GM18867 (cell line): ENCODE measurements at regions not wholly inside any gene's neighbourhood (a gene's known extent, or its start where the extent isn't known, plus 50 kb on each side); places are given as distances from the start of the nearest gene placed in this dataset.
"Not testable (repeated sequence)": the region's sequence is repeated elsewhere in the genome, so short reads cannot be mapped to it uniquely, and the experiment has no call there.

Experiments used
- ATAC-seq: cut with Tn5 transposase; IDR thresholded peaks from one replicate; pipeline ENCODE4 v1.9.1; 2021; ENCODE audit warnings: mild to moderate bottlenecking, moderate library complexity; ENCODE audit not compliant: unreplicated experiment

DNA sequence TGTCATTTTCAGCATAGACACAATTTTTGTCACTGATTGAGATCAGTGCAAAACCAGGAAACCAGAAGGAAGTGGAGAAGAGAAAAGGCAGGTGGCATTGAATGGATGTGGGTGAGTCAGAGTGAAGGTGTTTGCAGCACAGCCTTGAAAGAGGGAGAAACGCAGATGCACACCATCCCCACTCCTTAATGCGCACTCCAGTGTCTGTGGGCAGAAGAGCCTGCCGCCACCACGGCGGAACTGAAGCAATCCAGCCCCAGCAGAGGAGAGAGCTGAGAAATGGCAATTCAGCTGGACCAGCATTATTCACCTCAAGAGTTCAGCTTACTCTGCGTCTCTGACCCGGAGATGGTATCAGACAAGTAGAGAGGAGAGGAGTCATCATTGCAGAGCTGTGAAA lies 393.1 kb upstream of the FRG1 start:
- ATAC-seq, result no peak

DNA sequence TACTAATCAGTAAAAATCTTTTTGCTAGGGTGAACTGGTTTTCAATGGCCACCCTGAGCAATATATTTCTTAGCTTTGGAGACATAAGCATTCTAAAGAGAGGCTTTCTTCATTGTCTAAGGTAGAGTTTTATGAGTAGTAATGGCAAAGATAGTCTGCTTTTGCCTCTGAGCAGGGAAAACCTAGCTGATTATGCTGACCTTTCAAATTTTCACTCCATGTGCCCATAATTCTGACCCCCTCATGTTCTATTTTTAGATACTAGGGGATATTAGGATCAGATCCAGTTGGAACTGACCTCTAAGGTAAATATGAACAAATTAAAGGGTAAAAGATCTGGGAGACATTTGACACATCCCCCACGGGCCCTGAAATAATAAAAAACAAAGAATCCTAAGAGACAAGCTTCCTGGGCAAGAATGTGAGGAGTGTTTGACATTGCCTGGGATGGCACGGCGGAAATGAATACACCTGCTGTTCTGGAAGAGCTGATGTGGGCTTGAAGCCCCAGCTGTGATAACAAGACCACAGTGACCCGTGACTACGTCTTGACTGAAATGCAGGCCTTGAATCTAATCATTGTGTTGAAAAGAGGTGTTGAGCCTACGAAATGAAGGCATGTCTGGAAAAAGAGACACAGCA lies 392.1 kb upstream of the FRG1 start:
- no peak for ATAC-seq

DNA sequence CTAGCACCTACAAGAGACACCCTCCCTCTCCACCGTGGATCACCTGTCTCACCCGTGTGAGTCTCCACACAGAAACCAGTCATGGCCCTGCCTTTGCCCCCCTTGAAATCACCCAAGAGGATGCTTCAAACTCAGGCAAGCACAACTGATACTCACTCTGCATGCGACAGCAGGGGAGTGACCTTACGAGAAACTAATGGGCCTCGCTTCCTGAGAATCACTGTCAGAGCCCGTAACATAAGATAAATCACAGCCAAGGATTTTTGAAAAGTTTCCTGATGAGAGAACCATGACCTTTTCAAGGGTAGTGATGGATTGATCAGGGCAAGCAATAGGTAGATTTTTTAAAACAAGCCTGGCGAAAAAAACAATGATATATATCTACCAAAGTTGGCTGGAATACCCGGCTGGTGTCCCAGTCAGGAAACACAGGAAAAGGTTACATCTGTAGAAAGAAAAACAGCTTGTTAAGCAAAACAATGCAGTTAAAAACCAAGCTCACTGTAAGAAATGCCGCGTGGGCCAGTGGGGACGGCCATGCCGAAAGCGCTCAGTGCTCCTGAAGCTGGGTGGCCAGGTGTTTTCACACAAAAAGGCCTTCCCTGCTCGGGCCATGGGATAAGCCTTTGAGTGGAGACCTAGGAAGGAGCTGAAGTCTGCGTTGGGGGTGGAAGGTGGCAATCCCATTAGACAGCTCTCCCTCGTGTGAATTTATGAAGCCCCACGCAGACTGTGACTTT lies 388.6 kb upstream of the FRG1 start:
- ATAC-seq, result not testable (repeated sequence)

DNA sequence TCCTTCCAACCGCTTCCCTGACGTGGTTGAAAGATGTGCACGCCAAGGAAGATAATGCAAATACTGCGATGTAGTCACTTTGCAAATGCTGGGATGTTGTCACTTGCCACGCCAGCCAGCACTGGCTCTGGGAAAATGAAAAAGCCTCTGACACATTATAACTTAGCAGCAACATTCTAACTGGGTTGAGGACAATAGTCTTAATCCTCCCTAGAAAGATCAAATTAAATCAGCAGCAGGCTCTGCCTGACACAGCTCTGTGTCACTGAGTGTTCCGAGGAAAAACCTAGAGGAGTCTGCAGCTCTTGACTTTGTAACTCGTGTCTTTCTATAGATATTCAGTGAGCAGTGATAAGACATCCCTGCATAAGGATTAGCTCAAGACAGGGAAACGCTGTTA lies 380.1 kb upstream of the FRG1 start:
- not testable (repeated sequence) for ATAC-seq

DNA sequence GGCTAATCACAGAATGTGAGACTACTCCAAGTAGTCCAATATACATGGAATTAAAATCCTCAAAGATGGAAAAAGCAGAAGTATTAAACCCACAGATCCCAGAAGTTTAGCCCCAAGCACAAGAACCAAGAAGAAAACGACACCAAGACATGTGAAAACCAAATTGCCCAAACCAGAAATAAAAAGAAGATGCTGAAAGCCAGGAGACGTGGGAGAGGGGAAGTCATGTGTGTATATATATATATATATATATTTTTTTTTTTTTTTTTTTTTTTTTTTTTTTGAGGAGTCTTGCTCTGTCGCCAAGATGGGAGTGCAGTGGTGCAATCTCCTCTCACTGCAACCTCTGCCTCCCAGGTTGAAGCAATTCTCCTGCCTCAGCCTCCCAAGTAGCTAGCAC lies 376.9 kb upstream of the FRG1 start:
- not testable (repeated sequence) for ATAC-seq

DNA sequence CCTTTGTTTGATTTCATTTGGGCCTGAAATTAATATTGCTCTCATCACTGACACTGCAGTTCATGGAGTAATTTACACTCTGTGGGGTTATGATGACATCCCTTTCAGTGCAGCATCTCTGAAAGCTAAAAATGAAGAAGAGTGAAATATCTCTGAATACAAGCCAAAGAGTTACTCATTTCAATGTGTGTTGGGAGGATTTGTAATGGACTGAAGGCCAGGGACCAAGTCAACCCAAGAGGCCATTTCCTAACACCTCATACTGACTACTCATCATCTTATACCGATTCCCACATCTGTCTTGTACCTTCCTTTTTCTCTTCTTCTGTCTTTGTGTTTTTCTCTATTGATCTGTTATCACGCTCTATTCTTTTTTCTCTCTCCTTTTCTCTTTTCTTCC lies 374.4 kb upstream of the FRG1 start:
- ATAC-seq, result not testable (repeated sequence)

DNA sequence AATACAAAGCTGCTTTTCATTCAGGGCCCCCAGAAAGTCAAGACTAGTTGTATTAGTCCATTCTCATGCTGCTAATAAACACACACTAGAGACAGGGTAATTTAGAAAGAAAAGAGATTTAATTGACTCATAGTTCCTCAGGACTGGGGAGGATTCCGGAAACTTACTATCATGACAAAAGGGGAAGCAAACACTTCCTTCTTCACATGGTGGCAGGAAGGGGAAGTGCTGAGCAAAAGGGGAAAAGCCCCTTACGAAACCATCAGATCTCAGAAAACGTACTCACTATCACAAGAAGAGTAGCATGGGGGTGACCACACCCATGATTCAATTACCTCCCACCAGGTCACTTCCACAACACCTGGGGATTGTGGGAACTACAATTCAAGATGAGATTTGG lies 373.8 kb upstream of the FRG1 start:
- ATAC-seq, result not testable (repeated sequence)

DNA sequence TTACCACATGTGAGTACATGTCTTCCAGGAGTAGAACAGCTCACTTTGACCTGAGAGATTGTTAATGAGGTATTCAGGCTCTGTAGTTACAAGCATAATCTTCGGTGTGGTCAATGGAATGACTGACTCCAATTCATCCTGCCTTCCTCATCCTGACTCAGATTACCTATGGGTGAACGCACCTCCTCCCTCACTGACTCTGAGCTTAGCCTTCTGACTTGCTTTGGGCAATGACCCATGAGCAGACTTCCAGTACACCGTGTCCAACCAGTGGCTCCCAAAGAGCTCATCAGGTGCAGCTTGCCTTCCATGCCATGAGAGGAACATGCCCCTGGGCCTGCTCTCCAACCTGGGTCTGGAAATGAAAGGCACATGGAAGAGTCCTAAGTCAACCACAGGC lies 361.0 kb upstream of the FRG1 start:
- ATAC-seq, result not testable (repeated sequence)

DNA sequence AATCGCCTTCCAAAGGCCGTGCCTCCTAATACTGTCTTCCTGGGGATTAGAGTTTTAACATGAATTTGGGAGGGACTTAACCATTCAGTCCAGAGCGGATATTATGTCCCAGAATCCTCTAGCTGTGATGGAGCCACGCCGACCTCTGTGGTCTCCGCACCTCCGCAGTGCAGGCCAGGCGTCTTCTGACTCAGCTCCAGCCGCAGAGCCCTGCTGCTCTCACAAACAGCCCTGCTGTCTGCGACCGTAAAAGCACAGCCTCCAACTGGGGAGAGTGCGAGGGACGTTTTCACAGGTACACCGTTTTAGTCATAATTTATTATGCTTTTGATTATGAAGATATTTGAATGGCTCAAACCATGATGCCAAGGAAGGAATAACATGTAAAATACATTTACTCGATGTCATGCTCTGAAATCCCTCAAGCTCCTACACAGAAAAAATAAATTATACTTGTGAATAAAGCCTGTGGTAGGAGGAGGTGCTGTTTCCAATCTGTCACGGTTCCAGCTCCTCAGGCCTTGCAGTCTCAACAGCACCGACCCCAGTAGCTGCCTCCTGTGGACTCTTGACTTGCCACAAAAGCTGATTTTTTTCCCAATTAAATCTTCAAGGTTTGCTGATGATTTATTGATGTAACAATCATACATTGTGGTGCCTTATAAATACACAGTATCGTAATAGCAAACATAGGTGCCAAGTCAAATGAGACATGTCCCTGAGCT lies 353.6 kb upstream of the FRG1 start:
- ATAC-seq, result not testable (repeated sequence)

DNA sequence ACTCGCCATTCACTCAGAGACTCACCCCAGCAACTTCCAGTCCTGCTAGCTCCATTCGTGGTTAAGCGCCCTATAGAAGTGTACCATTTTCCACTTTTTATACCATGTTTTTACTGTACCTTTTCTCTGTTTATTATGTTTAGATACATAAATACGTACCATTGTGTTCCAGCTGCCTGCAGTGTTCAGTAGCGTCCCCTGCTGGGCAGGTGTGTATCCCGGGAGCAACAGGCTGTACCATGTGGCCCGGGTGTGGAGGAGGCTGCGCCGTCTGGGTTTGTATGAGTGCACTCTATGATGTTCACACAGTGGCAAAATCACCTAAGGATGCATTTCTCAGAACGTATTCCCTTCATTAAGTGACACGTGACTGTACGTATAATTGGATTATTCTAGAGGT lies 351.5 kb upstream of the FRG1 start:
- not testable (repeated sequence) for ATAC-seq

DNA sequence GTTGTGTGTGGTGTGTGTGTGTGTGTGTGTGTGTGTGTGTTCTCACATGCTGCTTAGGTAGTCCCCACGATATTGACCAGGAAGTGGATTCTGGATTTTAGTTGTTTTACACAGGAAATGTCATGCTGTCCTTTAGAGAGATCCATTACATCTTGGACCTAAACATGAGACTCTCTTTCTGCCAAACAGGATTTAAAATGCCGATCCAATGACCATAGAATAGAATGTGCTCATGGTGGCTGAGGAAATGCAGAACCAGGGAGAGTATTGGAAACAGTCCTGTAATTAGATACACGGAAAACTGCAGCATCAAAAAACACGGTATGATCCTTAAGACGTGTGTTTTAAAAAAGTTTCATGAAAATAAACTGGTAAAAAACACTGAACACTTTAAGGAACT lies 347.8 kb upstream of the FRG1 start:
- ATAC-seq, result no peak

DNA sequence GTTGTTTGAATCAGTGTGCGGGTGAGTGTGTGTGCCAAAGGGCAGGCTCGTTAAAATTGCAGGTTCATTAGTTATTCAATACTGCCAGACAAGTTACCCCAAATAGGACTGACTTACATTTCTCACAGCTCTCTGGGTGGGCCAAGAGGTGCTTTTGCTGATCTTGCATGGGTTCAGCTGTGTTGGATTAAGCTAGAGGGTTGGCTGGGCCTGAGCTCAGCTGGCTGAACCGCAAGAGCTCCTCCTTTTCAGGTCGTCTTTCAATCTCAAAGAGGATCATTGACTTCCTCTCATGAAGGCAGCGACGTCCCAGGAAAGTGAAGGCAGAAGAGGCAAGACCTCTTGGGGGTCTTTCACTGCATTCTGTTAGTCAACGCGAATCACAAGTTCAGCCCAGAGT lies 343.3 kb upstream of the FRG1 start:
- no peak for ATAC-seq

DNA sequence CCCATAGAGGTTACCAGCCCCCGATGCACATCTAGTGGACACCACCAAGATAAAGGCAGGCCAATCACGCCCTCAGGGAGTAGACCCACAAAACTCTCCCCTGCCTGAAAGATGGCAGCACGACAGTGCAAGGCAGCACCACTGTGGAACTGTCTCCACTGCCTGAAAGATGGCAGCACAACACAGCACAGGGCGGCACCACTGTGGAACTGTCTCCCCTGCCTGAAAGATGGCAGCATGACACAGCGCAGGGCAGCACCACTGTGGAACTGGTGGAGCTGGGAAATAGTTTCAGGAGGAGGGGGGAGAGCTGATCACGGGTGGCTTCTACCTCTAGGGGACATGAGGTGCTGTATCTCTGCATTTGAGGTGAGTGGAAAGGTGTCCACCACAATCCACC lies 340.4 kb upstream of the FRG1 start:
- ATAC-seq, result no peak

DNA sequence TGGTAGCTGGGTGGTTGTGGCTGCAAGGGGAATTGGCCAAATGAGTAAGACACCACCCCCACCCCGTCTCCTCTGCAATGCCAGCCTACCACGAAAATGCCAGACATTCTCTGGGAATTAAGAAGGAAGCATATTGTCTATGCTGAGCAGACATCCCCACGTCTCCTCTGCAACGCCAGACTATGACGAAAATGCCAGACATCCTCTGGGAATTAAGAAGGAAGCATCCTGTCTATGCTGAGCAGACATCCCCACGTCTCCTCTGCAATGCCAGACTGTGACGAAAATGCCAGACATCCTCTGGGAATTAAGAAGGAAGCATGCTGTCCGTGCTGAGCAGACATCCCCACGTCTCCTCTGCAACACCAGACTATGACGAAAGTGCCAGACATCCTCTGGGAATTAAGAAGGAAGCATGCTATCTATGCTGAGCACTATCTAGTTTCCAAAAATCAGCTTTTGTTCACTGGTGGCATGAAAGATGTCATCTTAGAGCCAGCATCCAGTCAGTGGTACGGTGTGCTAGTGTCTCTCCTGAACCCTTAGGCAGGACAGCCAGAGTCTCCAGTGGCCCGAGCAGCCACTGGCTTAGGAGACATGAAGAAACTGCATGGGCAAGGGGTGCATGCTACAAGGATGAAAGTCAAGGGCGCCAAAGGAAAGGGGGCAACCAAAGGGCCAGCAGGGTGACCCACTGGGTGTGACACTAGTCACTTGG lies 339.8 kb upstream of the FRG1 start:
- ATAC-seq, result no peak

DNA sequence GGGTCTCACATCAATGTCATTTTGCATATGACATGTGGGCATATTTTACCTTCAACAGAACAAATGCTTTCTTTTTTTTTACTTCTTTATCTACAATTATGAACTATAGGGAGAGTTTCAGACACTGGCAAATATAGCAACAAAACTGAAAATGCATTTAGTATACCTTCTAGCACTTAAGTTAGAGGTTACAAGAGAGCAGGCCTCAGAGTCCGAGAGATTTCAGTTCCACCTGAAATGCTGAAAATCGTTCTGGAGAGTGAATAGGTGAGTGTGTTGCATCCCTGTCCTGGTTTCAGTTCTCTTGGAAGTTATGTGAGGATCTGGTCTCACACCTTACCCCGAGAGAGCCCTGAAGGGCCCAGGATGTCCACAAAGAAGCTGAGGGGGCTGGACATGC lies 337.8 kb upstream of the FRG1 start:
- not testable (repeated sequence) for ATAC-seq

DNA sequence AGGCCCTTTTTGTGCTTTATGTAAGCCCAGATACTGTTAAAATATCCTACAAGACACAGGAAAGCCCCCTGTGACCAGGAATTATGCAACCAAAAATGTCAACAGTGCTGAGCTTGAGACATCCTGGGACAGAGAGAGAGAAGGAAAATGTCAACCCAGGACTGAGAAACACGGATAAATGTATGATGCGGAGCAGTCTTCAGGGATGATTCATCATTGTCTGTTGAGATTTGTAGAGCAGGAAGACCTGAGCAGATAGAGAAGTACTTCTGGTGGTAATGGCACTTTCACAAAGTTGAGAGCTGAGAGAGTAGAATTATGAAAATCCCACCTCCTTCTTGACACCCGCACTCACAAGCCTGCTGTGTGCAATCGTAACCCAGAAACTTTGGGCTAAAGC lies 330.1 kb upstream of the FRG1 start:
- not testable (repeated sequence) for ATAC-seq

DNA sequence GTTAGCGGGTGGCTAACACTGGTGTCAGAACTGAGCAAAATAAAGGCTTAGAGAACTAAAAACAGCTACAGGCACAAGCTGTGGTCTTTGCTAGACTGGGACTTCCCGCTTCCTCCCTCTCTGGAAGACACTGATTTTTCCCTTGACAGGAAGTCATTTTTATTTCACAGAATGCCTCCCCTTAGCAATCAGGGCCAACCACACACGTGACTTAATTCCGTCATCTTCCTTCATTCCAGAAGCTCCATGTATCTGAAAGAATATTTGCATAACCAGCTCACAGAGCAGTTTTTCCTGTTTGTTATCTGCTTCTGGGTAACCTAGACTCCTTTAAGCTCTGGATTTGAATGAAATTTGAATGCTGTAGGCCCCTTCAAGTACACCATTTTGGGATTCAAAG lies 327.5 kb upstream of the FRG1 start:
- ATAC-seq, result no peak

DNA sequence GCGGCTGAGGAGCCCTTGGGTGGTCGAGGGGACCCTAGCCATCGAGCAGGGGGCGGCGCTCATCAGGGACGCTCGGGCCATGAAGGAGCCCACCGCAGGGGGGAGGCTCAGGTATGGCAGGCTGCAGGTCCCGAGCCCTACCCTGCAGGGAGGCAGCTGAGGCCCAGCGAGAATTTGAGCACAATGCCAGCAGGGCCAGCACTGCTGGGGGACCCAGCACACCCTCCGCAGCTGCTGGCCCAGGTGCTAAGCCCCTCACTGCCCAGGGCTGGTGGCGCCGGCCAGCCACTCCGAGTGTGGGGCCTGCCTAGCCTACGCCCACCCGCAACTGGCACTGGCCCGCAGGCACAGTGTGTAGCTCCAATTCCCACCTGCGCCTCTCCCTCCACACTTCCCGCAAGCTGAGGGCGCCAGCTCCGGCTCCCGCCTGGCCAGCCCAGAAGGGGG lies 325.4 kb upstream of the FRG1 start:
- no peak for ATAC-seq

DNA sequence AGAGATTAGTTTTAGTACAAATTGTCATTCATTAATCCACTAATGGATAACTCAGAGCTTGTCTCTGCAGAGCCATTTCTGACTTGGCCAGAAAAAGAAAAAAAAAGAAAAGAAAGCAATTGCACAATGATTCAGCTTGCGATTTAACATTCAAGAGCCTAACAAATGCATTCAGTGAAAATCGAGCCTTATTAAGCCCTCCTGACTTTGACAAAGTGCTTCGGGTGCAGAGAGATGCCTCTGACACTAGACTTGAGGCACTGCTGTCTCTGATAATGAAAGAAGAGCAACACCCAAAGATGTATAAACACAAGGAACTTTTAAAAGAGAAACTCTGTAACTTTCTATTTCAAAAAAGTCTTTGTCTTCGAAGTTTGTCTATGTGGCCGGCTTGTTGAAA lies 322.9 kb upstream of the FRG1 start:
- not testable (repeated sequence) for ATAC-seq

DNA sequence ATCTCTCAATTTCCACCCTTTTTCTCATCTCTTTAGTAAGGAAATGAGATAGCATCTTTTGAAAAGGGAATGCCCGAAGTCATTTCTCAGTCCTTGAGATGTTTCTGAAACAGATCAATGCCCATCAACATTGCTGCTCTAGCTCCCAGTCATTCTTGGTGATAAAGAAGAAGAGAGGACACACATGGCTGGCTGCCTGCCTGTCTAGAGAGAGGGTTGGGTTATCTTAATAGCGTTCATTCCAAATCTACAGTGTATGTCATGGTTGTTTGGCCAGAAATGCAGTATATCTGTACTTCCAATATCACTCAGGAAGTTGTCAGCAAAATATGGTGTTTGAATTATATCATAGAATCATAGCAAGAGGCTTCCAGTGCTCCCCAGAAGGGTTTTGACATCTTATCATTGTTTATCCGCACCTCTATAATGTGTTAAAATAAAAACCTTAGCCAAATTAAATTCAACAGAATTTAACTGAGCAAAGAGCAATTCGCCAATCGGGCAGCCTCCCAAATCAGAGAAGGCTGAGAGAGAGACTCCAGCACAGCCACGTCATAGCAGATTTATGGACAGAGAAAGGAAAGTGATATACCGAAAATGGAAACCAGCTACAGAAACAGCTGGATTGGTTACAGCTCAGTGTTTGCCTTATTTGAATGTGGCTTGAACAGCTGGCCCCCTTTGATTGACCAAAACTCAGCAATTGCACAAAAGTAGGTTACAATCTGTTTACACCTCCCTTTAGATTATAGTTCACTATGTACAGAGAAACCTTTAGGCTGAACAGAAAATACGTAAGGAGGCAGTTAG lies 321.0 kb upstream of the FRG1 start:
- not testable (repeated sequence) for ATAC-seq
